ENCODE measurements at regions not wholly inside any gene's neighbourhood (a gene's known extent, or its start where the extent isn't known, plus 50 kb on each side); places are given as distances from the start of the nearest gene placed in this dataset.

DNA sequence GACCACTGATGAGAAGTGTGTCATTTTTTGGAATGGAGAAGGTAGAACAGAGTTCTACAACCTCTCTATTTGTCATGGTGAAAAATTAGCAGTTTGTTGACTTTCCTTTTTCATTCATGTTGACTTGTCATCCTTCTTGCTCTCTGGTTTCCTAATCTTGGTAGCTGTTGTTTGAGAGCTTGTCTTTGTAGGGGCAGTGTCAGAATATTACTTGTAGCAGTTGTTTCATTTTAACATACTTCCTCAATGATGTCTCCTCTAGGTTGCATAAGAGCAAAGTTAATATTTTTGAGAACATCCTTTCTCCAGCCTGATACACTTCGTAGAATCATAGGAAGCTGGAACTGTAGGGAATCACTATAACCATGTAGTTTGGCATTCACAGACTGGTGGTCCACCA is 368.2 kb upstream of the FANCL start:
- no peak overlapping the region for H3K4me2 ChIP-seq (replicated peaks; ENCODE audit: low read depth, low read length, poor library complexity, severe bottlenecking)
- Mint-ChIP-seq H3K4me1 (peaks cover 5% of the 10 kb centered on the region), H3K9me3 (ENCODE audit: insufficient read depth) (no peaks in the 10 kb centered on the region), H3K27me3 (peaks cover 14% of the 10 kb centered on the region), H3K27ac (no peak overlapping the region), H3K4me3 (no peak overlapping the region)
- H3K27ac ChIP-seq (ENCODE audit: low read length in 2 of 2): no peak overlapping the region
- intact Hi-C loops (cut with micrococcal nuclease): no loop called here
- no CpG with 5 or more reads among the region's 1 CpG for WGBS (ENCODE audit: insufficient coverage)
- TF ChIP-seq EZH2 (IDR thresholded peaks at IDR 0.05; ENCODE audit: borderline replicate concordance, insufficient read depth, low read depth, low read length, poor library complexity, severe bottlenecking): no peak
- TF ChIP-seq, protein P1, sequence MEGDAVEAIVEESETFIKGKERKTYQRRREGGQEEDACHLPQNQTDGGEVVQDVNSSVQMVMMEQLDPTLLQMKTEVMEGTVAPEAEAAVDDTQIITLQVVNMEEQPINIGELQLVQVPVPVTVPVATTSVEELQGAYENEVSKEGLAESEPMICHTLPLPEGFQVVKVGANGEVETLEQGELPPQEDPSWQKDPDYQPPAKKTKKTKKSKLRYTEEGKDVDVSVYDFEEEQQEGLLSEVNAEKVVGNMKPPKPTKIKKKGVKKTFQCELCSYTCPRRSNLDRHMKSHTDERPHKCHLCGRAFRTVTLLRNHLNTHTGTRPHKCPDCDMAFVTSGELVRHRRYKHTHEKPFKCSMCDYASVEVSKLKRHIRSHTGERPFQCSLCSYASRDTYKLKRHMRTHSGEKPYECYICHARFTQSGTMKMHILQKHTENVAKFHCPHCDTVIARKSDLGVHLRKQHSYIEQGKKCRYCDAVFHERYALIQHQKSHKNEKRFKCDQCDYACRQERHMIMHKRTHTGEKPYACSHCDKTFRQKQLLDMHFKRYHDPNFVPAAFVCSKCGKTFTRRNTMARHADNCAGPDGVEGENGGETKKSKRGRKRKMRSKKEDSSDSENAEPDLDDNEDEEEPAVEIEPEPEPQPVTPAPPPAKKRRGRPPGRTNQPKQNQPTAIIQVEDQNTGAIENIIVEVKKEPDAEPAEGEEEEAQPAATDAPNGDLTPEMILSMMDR (IDR thresholded peaks at IDR 0.05): no peak
- H2AFZ ChIP-seq (ENCODE audit: insufficient read depth, low read depth, low read length, poor library complexity, severe bottlenecking): no peak overlapping the region
- H3K9me3 ChIP-seq (ENCODE audit: control extremely low read depth in 1 of 3, control insufficient read depth in 2 of 3, insufficient read depth in 1 of 3, low read length in 2 of 3): no peaks in the 10 kb centered on the region
- no peak overlapping the region for H3K4me3 ChIP-seq (ENCODE audit: control extremely low read depth in 1 of 5, extremely low read depth in 1 of 5, insufficient read depth in 1 of 5, low read depth in 2 of 5, low read length in 4 of 5)
- no peaks in the 10 kb centered on the region for H4K20me1 ChIP-seq (ENCODE audit: control insufficient read depth, insufficient read depth, low read length, poor library complexity, severe bottlenecking)
- no peaks in the 10 kb centered on the region for H3K27me3 ChIP-seq (replicated peaks in 1 of 4; ENCODE audit: control extremely low read depth in 1 of 4, control insufficient read depth in 3 of 4, insufficient read depth in 4 of 4, low read length in 3 of 4)
- H3K79me2 ChIP-seq (ENCODE audit: control insufficient read depth, insufficient read depth, low read length): no peaks in the 10 kb centered on the region
- no peak overlapping the region for H3K9ac ChIP-seq (ENCODE audit: low read length)
- ChIA-PET POLR2A (no interaction called here), CTCF (no interaction called here)
- peaks cover 0 to 4% of the 10 kb centered on the region in 2 donors for H3K4me1 ChIP-seq (ENCODE audit: control insufficient read depth in 2 of 2, insufficient read depth in 2 of 2, low read length in 2 of 2)
- DNase-seq: no peak
- ATAC-seq (ENCODE audit: low read depth): no peak
- no peaks in the 10 kb centered on the region for H3K36me3 ChIP-seq (replicated peaks in 1 of 2; ENCODE audit: control extremely low read depth in 1 of 2, control insufficient read depth in 1 of 2, extremely low read depth in 1 of 2, insufficient read depth in 2 of 2, low read length in 1 of 2)

- DNase-seq (no peak), ATAC-seq (ENCODE audit: low read depth) (no peak)
- peaks cover 12% of the 10 kb centered on the region for H3K27me3 Mint-ChIP-seq
- H3K9ac ChIP-seq (ENCODE audit: low read length): no peak overlapping the region
- POLR2A ChIA-PET: no interaction called here
- H3K27ac Mint-ChIP-seq: no peak overlapping the region
- no peaks in the 10 kb centered on the region for H3K27me3 ChIP-seq (replicated peaks in 1 of 4; ENCODE audit: control extremely low read depth in 1 of 4, control insufficient read depth in 3 of 4, insufficient read depth in 4 of 4, low read length in 3 of 4)
- H3K9me3 Mint-ChIP-seq (ENCODE audit: insufficient read depth): no peaks in the 10 kb centered on the region
- H3K79me2 ChIP-seq (ENCODE audit: control insufficient read depth, insufficient read depth, low read length): no peaks in the 10 kb centered on the region
- H3K4me2 ChIP-seq (replicated peaks; ENCODE audit: low read depth, low read length, poor library complexity, severe bottlenecking): no peak overlapping the region
- no peaks in the 10 kb centered on the region for H4K20me1 ChIP-seq (ENCODE audit: control insufficient read depth, insufficient read depth, low read length, poor library complexity, severe bottlenecking)
- H3K27ac ChIP-seq (ENCODE audit: low read length in 2 of 2): no peak overlapping the region
- no peaks in the 10 kb centered on the region for H3K9me3 ChIP-seq (ENCODE audit: control extremely low read depth in 1 of 3, control insufficient read depth in 2 of 3, insufficient read depth in 1 of 3, low read length in 2 of 3)
- H3K36me3 ChIP-seq (replicated peaks in 1 of 2; ENCODE audit: control extremely low read depth in 1 of 2, control insufficient read depth in 1 of 2, extremely low read depth in 1 of 2, insufficient read depth in 2 of 2, low read length in 1 of 2): no peaks in the 10 kb centered on the region
- intact Hi-C loops (cut with micrococcal nuclease): no loop called here
- no peaks in the 10 kb centered on the region for H3K4me1 ChIP-seq (ENCODE audit: control insufficient read depth in 2 of 2, insufficient read depth in 2 of 2, low read length in 2 of 2)
- H2AFZ ChIP-seq (ENCODE audit: insufficient read depth, low read depth, low read length, poor library complexity, severe bottlenecking): no peak overlapping the region
- TF ChIP-seq EZH2 (IDR thresholded peaks at IDR 0.05; ENCODE audit: borderline replicate concordance, insufficient read depth, low read depth, low read length, poor library complexity, severe bottlenecking): no peak
- TF ChIP-seq, protein P1 (IDR thresholded peaks at IDR 0.05): no peak
- H3K4me1 Mint-ChIP-seq: no peaks in the 10 kb centered on the region
- no CpG with 5 or more reads among the region's 1 CpG for WGBS (ENCODE audit: insufficient coverage)
- no peak overlapping the region for H3K4me3 ChIP-seq (ENCODE audit: control extremely low read depth in 1 of 5, extremely low read depth in 1 of 5, insufficient read depth in 1 of 5, low read depth in 2 of 5, low read length in 4 of 5)
- H3K4me3 Mint-ChIP-seq: no peak overlapping the region
- CTCF ChIA-PET: no interaction called here
Measured at GRCh38 chr2:58608146-58608545, 367.0 kb upstream of the FANCL start.
